Left kidney (tissue), 1 donor: ENCODE measurements at regions not wholly inside any gene's neighbourhood (a gene's known extent, or its start where the extent isn't known, plus 50 kb on each side); places are given as distances from the start of the nearest gene placed in this dataset.

Experiments
- DNase-seq: peaks from one replicate; pipeline ENCODE4 v3.0.0-alpha.2; 2013

GRCh38 chr3:146308222-146308621, 57.3 kb upstream of the PLSCR4 start:
- no peak for DNase-seq

DNA sequence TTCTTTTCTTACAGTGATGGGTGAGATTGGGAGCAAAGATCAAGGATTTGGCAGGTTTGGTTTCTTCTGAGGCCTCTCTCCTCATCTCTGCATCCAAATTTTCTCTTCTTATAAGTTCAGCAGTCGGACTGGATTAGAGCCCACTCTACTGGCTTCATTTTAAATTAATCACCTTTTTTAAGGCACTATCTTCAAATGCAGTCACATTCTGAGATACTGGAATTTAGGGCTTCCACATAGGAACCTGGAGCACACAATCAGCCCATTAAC, 56.5 kb upstream of the PLSCR4 start:
- no peak for DNase-seq

DNA sequence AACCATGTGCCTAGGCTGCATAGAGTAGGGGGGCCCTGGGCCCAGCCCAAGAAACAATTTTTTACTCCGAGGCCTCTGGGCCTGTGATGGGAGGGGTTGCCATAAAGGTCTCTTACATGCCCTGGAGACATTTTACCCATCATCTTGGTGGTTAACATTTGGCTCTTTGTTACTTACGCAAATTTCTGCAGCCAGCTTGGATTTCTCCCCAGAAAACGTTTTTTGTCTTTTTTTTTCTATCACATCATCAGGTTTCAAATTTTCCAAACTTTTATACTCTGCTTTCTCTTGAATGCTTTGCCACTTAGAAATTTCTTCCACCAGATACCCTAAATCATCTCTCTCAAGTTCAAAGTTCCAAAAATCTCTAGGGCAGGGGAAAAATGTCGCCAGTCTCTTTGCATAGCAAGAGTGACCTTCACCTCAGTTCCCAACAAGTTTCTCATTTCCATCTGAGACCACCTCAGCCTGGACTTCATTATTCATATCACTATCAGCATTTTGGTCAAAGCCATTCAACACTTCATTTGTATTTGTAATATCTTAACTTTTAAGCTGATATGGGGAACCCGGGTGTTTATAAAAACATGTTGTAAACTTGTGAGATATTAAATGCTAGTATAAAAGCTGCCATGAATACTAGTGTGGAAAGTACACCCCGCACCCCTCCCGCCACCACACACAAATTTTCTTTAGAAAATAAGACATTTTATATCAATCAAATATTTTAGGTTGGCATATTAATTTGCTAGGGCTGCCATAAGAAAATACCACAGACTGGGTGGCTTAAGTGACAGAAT, 56.0 kb upstream of the PLSCR4 start:
- no peak for DNase-seq

DNA sequence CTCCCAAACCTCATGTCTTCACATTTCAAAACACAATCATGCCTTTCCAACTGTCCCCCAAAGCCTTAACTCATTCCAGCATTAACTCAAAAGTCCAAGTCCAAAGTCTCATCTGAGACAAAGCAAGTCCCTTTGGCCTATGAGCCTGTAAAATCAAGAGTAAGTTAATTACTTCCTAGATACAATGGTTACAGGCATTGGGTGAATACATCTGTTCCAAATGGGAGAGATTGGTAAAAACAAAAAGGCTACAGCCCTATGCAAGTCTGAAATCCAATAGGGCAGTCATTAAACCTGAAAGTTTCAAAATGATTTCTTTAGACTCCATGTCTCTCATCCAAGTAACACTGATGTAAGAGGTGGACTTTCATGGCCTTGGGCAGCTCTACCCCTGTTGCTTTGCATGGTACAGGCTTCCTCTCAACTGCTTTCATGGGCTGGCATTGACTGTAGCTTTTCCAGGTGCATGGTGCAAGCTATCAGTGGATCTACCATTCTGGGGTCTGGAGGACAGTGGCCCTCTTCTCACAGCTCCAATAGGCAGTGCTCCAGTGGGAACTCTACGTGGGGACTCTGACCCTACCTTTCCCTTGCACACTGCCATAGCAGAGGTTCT, 55.0 kb upstream of the PLSCR4 start:
- DNase-seq, result no peak

GRCh38 chr3:146300768-146301167, 49.9 kb upstream of the PLSCR4 start:
- DNase-seq, result no peak
